Fibroblast of gingiva (primary cell): ENCODE measurements at regions not wholly inside any gene's neighbourhood (a gene's known extent, or its start where the extent isn't known, plus 50 kb on each side); places are given as distances from the start of the nearest gene placed in this dataset.
"Not testable (repeated sequence)": the region's sequence is repeated elsewhere in the genome, so short reads cannot be mapped to it uniquely, and the experiment has no call there.

ENCODE experiments used
- DNase-seq: peaks from one replicate; pipeline ENCODE4 v3.0.0-alpha.2; 2011; ENCODE audit warnings: low read depth

GRCh38 chr2:87198422-87198821 is 176.8 kb upstream of the PLGLB1 start:
- not testable (repeated sequence) for DNase-seq

- not testable (repeated sequence) for DNase-seq
These were observed 177.6 kb upstream of the PLGLB1 start for GRCh38 chr2:87199228-87199627.

- DNase-seq = not testable (repeated sequence)
These were observed 183.0 kb upstream of the PLGLB1 start for GRCh38 chr2:87204569-87205147.

GRCh38 chr2:87212938-87213337 is 191.3 kb upstream of the PLGLB1 start:
- DNase-seq = not testable (repeated sequence)

GRCh38 chr2:87217005-87217404 is 195.4 kb upstream of the PLGLB1 start:
- DNase-seq = not testable (repeated sequence)

- DNase-seq = not testable (repeated sequence)
These were observed 196.2 kb upstream of the PLGLB1 start for GRCh38 chr2:87217741-87218410.

GRCh38 chr2:87220651-87221050 is 199.0 kb upstream of the PLGLB1 start:
- DNase-seq = not testable (repeated sequence)

GRCh38 chr2:87222131-87222530 is 200.5 kb upstream of the PLGLB1 start:
- DNase-seq = peak; percentile 51

- DNase-seq = not testable (repeated sequence)
These were observed 202.2 kb upstream of the PLGLB1 start for GRCh38 chr2:87223873-87224272.

- peak; percentile 77 for DNase-seq
These were observed 207.5 kb upstream of the PLGLB1 start for GRCh38 chr2:87229091-87229689.

- DNase-seq = not testable (repeated sequence)
These were observed 208.3 kb upstream of the PLGLB1 start for GRCh38 chr2:87229964-87230363.

GRCh38 chr2:87235333-87235981 is 213.8 kb upstream of the PLGLB1 start:
- DNase-seq = not testable (repeated sequence)

- not testable (repeated sequence) for DNase-seq
These were observed 216.1 kb upstream of the PLGLB1 start for GRCh38 chr2:87237570-87238336.

GRCh38 chr2:87239558-87240215 is 218.0 kb upstream of the PLGLB1 start:
- DNase-seq = not testable (repeated sequence)

GRCh38 chr2:87246066-87246717 is 224.5 kb upstream of the PLGLB1 start:
- DNase-seq = not testable (repeated sequence)

GRCh38 chr2:87252046-87252445 is 230.4 kb upstream of the PLGLB1 start:
- not testable (repeated sequence) for DNase-seq

GRCh38 chr2:87254562-87254961 is 232.9 kb upstream of the PLGLB1 start:
- not testable (repeated sequence) for DNase-seq

- DNase-seq = not testable (repeated sequence)
These were observed 233.8 kb upstream of the PLGLB1 start for GRCh38 chr2:87255410-87255809.

GRCh38 chr2:87258887-87259286 is 237.2 kb upstream of the PLGLB1 start:
- not testable (repeated sequence) for DNase-seq

- DNase-seq = not testable (repeated sequence)
These were observed 240.6 kb upstream of the PLGLB1 start for GRCh38 chr2:87262184-87262702.
